GM19023 (cell line): ENCODE measurements at regions not wholly inside any gene's neighbourhood (a gene's known extent, or its start where the extent isn't known, plus 50 kb on each side); places are given as distances from the start of the nearest gene placed in this dataset.

Experiments
- ATAC-seq: cut with Tn5 transposase; IDR thresholded peaks from one replicate; pipeline ENCODE4 v1.9.1; 2021; ENCODE audit warnings: mild to moderate bottlenecking, moderate library complexity; ENCODE audit not compliant: unreplicated experiment

DNA sequence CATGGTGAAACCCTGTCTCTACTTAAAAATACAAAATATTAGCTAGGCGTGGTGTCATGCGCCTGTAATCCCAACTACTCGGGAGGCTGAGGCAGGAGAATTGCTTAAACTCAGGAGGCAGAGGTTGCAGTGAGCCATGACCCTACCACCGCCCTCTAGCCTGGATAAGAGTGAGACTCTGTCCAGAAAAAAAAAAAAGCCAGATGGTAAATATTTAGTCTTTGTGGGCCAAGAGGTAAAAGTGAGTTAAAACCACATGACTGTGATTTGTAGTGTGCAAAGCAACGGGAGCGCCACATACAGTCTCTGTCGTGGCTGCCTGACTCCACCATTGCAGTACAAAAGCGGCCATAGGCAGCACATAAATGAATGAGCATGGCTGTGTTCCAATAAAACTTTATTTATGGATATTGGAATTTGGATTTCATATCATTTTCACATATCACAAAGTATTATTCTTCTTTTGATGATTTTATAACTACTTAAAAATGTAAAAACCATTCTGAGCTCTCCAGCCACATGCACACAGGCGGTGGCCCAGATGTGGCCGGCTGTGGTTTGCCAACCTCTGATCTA lies 51.8 kb upstream of the CASZ1 start:
- no peak for ATAC-seq

DNA sequence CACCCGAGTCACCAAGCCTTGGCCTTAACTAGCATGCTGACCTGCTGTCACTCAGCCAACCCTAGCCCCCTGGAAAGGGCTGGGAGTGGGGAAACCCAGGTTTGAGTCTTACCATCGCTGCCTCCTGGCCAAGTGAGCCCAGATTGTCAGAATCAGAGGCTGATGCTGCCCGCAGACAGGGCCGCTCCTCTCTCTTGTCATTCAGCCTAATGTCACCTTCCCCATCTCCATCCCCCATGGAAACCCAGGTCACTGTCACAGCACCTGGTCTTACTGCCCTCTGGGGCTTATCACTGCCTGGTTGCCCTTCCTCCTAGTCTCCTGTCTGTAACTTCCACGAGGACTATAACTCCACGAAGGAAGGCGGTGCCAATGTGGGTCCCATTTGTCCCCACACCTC lies 53.6 kb upstream of the CASZ1 start:
- ATAC-seq = no peak

- no peak for ATAC-seq
Observed at GRCh38 chr1:10851024-10852013, 54.9 kb upstream of the CASZ1 start.

GRCh38 chr1:10852018-10852417 lies 55.6 kb upstream of the CASZ1 start:
- no peak for ATAC-seq

DNA sequence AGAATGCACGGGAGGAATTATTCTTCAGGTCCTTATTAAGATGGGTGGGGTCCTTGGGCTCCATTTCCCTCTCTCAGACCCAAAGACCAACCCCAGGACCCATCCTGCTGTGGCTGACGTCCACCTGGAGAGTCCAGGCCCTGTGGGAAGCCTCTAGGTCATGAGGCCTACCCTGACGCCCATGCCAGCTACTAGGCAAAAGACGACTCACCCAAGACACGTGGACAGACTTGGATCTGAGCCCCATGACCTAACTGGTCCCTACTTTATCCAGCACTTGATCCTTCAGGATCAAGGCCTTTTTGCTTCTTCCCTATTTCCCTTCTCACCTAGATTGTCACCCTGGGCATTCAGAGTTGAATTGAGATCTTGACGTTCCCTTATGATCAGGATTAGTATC lies 56.0 kb upstream of the CASZ1 start:
- no peak for ATAC-seq

DNA sequence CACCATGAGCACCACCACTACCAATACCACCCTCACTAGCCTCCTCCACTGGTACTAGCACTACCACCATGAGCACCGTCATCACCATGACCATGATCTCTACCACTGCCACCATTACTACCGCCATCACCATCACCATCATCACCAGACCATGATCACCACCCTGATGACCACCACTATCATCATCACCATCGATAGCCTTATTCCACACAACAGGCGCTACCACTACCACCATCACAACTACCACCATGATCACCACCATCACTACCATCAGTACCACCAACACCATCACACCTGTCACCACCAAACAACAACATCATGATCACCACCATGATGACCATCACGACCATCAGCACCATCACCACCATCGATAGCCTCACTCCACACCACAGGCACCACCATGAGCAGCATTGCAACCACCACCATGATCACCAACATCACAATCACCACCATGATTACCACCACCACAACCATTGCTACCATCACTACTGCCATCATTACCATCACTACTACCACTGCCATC lies 56.6 kb upstream of the CASZ1 start:
- ATAC-seq = no peak

- no peak for ATAC-seq
Observed at GRCh38 chr1:10853701-10854100, 57.3 kb upstream of the CASZ1 start.

- no peak for ATAC-seq
Observed at GRCh38 chr1:10854856-10855459, 58.5 kb upstream of the CASZ1 start.

DNA sequence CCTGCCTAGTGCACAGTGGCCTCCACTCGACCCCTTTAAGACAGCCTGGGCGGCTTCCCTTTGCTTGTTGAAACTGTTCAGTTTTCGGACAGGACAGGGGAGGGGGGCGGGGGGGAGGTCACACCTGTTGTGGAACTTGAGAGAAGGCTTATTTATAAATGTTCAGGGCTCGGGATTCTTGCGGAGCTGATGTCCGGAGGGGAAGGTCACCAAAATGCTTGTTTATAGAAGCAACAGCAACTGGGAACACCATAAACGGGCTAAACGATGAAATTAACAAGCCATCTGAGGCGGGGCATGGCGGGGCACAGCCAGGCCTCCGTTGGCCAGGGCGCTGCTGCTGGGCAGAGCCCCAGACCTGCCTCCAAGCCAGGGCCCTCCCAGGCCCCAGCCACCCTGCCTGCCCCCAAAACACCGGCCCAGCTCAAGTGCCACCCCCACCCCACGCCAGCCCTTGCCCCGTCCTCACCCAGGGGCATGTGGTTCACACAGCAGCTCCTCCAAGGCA lies 59.8 kb upstream of the CASZ1 start:
- no peak for ATAC-seq

DNA sequence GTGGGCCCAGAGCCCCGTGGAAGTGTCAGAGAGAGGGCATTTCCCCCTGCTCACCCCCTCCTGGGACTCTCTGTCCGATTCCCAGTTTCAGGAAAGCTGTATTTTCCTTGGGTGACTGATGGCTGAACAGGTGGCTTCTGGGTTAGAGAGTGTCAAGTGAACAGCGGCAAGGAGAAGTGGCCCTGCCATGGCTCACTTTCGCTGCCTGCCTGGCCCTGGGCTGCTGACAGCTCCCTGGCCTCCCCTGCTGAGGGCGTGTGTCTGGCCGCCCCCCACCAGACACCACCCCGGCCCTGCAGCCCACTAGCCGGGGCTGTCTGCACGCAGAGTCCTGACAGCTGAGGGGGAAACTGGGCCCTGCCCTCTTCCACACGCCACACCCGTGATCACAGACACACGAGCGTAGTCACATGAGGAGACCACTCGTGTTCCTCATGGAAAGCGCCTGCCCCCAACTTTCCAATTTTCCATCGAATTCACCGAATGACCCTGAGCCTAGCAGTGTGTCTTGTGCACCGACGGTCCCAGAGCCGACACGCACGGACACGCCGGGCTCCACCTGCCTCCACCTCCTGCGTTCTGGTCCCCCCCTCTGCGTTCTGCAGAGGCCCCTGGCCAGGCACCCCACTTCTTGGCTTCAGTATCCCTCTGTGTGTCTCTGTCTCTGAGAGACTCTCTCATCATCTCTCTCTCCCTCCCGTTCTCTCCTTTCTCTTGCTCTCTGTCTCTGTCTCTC lies 60.6 kb upstream of the CASZ1 start:
- ATAC-seq = no peak

- no peak for ATAC-seq
Observed at GRCh38 chr1:10857687-10858086, 61.2 kb upstream of the CASZ1 start.

GRCh38 chr1:10860218-10860617 lies 63.8 kb upstream of the CASZ1 start:
- ATAC-seq = no peak

DNA sequence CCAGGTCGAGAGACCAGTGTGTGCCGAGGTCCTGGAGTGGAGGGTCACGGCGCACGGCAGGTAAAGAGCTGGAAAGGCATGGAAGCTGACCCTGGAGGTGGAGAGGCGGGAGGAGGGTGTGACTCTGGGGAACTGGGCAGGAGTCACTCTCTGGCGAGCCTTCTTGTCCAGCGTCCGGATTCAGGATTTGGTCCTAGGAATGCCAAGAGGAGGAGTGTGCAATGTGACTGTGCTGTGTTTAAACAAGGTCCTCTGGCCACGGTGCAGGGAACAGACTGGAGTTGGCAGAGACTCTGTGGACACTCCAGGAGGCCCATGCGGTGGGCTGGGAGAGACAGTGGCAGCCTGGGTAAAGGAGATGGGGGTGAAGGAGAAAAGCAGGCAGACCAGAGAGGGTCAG lies 64.2 kb upstream of the CASZ1 start:
- ATAC-seq = no peak

GRCh38 chr1:10861822-10862221 lies 65.4 kb upstream of the CASZ1 start:
- ATAC-seq = no peak

GRCh38 chr1:10862743-10863335 lies 66.4 kb upstream of the CASZ1 start:
- no peak for ATAC-seq

DNA sequence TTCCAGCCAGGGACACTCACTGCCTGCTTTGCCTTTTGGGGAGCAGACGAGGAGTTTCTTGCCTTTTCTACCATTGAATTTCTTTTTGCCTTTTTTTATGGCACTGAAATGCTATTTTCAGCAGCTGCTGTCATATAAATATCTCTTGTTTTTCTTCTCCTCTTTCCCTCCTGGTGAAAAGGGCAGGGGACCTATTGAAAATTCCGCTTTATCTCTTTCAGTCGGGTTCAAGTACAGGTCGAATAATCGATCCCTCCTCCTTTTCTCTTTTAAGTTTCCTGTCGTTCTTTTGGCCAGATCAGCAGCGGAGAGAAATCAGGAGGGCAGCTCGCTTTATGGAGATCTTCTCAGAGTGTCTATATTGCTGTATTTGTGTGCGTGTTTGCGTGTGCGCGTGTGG lies 67.4 kb upstream of the CASZ1 start:
- ATAC-seq = no peak

DNA sequence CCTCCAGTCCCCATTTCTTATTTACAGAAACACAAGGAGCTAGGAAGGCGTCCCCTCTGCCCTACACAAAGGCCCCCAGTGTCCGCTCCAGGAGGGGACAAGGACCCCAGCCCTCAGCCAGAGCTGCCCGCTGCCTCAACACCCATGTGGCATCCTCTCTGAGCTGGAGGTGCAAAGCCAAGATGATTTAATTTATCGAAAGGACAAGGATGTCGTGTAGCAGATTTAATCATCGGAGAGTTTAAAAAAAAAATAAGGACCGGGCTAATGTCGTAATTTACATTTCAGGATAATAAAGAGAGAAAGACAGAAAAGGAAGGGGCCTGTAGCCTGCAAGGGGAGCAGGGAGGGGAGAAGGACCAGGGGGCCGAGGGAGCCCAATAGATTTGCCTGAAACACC lies 68.3 kb upstream of the CASZ1 start:
- no peak for ATAC-seq

GRCh38 chr1:10865518-10866320 lies 69.3 kb upstream of the CASZ1 start:
- no peak for ATAC-seq

- no peak for ATAC-seq
Observed at GRCh38 chr1:10866321-10867093, 70.1 kb upstream of the CASZ1 start.
